ENCODE measurements at regions not wholly inside any gene's neighbourhood (a gene's known extent, or its start where the extent isn't known, plus 50 kb on each side); places are given as distances from the start of the nearest gene placed in this dataset.

GRCh38 chr1:228899421-228899956 is 164.2 kb downstream of the RHOU start:
- DNase-seq, result no peak

GRCh38 chr1:228900099-228900885 is 165.0 kb downstream of the RHOU start:
- DNase-seq, result no peak

GRCh38 chr1:228900886-228901392 is 165.7 kb downstream of the RHOU start:
- no peak for DNase-seq

GRCh38 chr1:228901936-228902681 is 166.8 kb downstream of the RHOU start:
- no peak for DNase-seq

GRCh38 chr1:228902781-228903433 is 167.6 kb downstream of the RHOU start:
- no peak for DNase-seq

GRCh38 chr1:228903434-228904071 is 168.3 kb downstream of the RHOU start:
- no peak for DNase-seq

- no peak for DNase-seq
Measured at GRCh38 chr1:228904222-228904621, 168.9 kb downstream of the RHOU start.

- no peak for DNase-seq
Measured at GRCh38 chr1:228905701-228906101, 170.4 kb downstream of the RHOU start.

- DNase-seq, result no peak
Measured at GRCh38 chr1:228906223-228906860, 171.1 kb downstream of the RHOU start.

- no peak for DNase-seq
Measured at GRCh38 chr1:228911225-228912210, 176.2 kb downstream of the RHOU start.

GRCh38 chr1:228913626-228914414 is 178.5 kb downstream of the RHOU start:
- DNase-seq, result no peak

GRCh38 chr1:228914700-228915099 is 179.4 kb downstream of the RHOU start:
- DNase-seq, result no peak

GRCh38 chr1:228917342-228917741 is 182.1 kb downstream of the RHOU start:
- DNase-seq, result no peak

GRCh38 chr1:228917755-228918154 is 182.5 kb downstream of the RHOU start:
- DNase-seq, result no peak

GRCh38 chr1:228918335-228918734 is 183.1 kb downstream of the RHOU start:
- DNase-seq, result no peak

GRCh38 chr1:228919914-228920313 is 184.6 kb downstream of the RHOU start:
- no peak for DNase-seq

- no peak for DNase-seq
Measured at GRCh38 chr1:228920831-228921230, 185.6 kb downstream of the RHOU start.

GRCh38 chr1:228921481-228921880 is 186.2 kb downstream of the RHOU start:
- no peak for DNase-seq

- DNase-seq, result no peak
Measured at GRCh38 chr1:228922722-228923376, 187.6 kb downstream of the RHOU start.
